Stimulated activated naive CD8-positive, alpha-beta T cell treated with anti-CD3 and anti-CD28 coated beads, Interleukin-15, Interleukin-2, amounts not matched to agents 100 U/mL and 50 U/mL, for 24 hours (primary cell): ENCODE measurements at regions not wholly inside any gene's neighbourhood (a gene's known extent, or its start where the extent isn't known, plus 50 kb on each side); places are given as distances from the start of the nearest gene placed in this dataset.

Experiments
- ATAC-seq: fragments of 150-1000 bp; cut with Tn5 transposase; one replicate; pipeline ENCODE4 v1.10.0; 2021
- DNase-seq: peaks from one replicate; pipeline ENCODE4 v3.0.0; 2021

DNA sequence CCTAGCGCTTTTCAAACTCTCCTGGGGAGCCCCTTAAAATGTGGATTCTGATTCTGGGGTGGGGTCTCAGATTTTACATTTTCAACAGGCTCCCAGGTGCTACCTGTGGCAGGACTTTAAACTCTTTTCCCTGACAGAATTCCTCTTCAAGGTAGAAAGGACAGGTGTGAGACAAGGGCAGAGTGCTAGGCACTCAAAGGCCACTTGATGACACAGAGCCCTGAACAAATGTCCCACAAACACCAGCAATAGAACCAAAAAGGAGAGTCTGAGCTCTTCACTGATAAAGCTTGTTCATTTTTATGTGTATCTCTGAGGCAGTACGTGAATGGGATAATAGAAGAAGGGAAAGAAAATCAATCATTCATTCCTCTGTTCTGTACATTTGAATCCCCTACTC is 77.7 kb upstream of the PELI1 start:
- no peak for ATAC-seq
- DNase-seq, result no peak

DNA sequence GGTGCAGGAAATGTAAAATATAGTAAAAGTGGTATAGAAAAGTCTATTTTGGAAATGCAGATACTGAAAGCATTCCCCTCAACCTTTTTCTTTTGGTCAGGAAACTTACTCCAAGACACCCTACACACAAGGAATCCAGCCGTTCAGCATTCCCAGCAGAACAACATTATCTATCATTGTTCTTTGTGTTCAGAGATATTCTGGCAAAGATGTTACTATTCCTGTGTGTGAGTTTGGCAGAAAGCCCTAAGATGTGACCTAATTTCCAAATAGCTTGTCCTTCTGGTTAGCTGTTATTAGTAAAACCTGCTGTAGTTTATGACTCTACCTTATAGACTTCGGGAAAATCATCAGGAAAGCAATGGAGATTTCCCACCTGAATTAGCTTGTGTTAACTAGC is 78.1 kb upstream of the PELI1 start:
- ATAC-seq (no peak), DNase-seq (no peak)

DNA sequence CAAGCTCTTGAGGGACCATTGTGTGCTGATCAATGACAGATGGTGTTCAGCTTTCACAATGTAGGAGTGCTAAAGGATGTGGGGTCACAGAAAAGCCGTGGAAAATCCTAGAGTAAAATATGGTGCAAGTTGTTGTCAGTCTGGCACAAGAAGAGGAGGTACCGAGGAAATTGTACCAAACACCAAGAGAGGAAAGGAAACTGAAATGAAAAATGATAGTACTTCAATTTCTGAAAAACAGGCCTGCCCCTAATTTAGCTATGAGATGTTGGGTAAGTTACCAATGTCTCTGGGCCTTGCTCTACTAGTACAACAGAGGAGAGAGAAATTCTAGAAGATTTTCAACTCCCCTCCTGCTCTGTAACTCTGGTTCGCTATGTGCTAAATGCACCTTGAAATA is 78.8 kb upstream of the PELI1 start:
- ATAC-seq (no peak), DNase-seq (no peak)

DNA sequence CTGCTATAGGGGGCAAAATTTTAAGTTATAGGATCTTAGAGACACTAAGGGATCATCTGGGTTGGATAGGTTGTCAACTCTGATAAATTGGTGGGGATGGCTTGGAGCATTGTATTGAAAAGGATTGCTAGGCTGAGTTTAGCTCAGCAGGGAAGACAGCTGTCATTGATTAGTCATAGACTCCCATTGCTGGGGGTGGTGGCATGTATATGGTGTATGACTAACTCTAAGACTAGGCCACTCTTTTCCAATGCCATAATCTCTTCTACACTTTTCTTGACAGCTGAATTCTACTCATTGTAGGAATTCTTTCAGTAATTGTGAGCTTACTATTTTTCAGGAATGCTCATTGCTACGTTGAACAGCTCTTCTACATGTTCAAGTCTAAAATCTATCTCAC is 81.3 kb upstream of the PELI1 start:
- DNase-seq, result no peak
- peak; percentile 91 for ATAC-seq

- ATAC-seq (no peak), DNase-seq (no peak)
Observed at GRCh38 chr2:64226611-64227010, 82.4 kb upstream of the PELI1 start.

- DNase-seq, result no peak
- no peak for ATAC-seq
Observed at GRCh38 chr2:64227603-64228125, 83.4 kb upstream of the PELI1 start.

- DNase-seq (peak; percentile 75), ATAC-seq (peak; percentile 76)
Observed at GRCh38 chr2:64228126-64228678, 84.0 kb upstream of the PELI1 start.

GRCh38 chr2:64228918-64229317 is 84.7 kb upstream of the PELI1 start:
- no peak for DNase-seq

DNA sequence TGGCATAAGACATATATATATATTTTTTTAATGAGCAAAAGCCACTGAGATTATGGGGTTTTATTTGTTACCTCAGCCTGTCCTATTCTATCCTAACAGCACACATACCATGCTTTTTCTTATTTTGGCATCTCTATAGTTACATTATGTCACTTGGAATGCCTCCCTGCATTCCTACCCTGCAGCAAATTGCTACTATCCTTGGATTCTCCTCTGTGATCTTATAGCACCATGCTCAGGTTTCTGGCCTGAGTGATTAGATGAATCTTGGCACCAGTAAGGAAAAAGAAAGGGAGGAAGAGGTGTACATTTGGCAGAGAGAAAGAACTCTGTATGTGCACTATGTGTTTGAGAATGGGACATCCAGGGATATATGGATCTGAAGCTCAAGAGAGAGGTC is 86.3 kb upstream of the PELI1 start:
- DNase-seq, result no peak
- no peak for ATAC-seq

More at GRCh38 chr2:64228918-64229317, 84.7 kb upstream of the PELI1 start:
- ATAC-seq, result no peak

- DNase-seq, result no peak
- no peak for ATAC-seq
Observed at GRCh38 chr2:64232266-64232665, 88.0 kb upstream of the PELI1 start.

- peak; percentile 52 for ATAC-seq
- no peak for DNase-seq
Observed at GRCh38 chr2:64233376-64233922, 89.2 kb upstream of the PELI1 start.

DNA sequence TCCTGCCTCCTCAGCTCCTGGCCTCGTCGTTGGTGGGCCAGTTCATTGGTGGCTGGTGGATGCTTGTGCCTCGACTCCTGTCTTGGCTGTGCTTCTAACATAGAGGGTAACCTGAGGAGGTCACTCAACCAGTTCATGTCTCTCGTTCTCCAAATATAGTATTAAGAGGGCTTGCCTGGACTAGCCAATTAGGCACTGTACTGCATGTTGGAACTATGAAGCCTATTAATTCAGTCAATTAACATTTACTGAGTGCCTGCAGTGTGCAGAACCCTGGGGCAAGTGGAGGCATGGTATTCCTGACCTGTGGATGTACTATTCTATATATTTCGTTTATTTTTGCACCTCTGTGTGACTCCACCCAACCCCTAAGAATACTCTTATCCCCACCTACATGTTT is 89.9 kb upstream of the PELI1 start:
- DNase-seq (no peak), ATAC-seq (no peak)

GRCh38 chr2:64234785-64235184 is 90.6 kb upstream of the PELI1 start:
- DNase-seq, result no peak
- no peak for ATAC-seq

- ATAC-seq (no peak), DNase-seq (no peak)
Observed at GRCh38 chr2:64237266-64237665, 93.0 kb upstream of the PELI1 start.

DNA sequence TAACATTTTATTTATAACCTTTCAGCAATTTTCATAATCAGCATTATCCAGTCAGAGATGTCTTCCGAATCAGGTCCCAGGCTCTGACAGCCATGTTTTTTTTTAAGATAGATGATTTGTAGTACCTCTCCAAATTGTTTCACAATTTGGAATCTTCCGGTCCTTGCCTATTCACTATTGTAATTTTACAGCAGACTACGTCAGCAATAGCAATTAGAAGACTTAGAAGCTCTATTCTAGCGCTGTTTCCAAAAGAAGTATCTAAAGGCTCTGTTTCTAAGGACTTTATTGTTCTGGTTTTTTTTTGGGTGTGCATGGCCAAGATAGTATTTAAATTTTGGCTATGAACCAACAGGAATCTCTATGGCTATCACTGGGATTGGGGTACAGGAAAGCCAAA is 94.6 kb upstream of the PELI1 start:
- DNase-seq, result no peak
- ATAC-seq, result no peak

GRCh38 chr2:64243081-64244036 is 99.1 kb upstream of the PELI1 start:
- DNase-seq, result no peak
- ATAC-seq, result peak; percentile 36

- no peak for DNase-seq
- ATAC-seq, result no peak
Observed at GRCh38 chr2:64244037-64244416, 99.8 kb upstream of the PELI1 start.

- DNase-seq (no peak), ATAC-seq (no peak)
Observed at GRCh38 chr2:64245631-64246030, 101.4 kb upstream of the PELI1 start.

DNA sequence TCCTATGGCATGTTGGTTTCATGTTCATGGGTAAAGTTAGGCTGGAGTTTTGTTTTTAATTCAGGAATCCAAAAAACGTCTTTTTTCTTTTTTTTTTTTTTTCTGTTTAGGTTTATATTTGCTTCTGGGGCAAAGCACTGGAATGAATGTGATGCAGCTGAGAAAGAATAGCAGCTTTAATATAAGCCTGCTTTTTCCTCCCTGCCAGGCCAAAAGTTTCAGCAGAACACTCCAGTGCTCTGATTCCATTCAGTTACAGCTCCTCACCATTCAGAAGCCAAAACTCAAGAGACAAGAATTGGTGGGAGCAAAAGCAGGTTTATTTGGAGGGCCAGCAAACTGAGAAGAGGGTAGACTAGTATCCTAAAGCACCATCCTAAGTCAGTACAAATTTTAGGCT is 102.7 kb upstream of the PELI1 start:
- no peak for ATAC-seq

GRCh38 chr2:64249426-64249825 is 105.2 kb upstream of the PELI1 start:
- DNase-seq (no peak), ATAC-seq (no peak)

More for the DNA sequence above, 102.7 kb upstream of the PELI1 start:
- DNase-seq, result no peak

DNA sequence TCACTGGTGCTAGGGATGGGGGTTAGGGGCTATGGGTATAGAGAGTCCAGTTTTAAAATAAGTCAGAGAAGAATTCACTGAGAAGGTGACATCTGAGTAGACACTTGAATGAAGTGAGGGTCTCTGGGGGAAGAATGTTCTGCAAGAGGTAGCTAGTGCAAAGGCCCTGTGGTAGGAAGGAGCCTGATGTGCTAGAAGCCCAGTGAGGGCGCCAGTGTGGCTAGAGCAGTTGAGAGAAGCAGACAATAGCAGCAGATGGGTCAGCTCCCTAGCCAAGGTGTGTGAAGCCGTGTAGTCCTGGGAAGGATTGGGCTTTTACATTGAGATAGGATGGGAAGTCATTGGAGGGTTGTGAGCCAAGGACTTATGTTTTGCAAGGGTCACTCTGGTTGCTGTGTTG is 105.8 kb upstream of the PELI1 start:
- DNase-seq (no peak), ATAC-seq (no peak)

DNA sequence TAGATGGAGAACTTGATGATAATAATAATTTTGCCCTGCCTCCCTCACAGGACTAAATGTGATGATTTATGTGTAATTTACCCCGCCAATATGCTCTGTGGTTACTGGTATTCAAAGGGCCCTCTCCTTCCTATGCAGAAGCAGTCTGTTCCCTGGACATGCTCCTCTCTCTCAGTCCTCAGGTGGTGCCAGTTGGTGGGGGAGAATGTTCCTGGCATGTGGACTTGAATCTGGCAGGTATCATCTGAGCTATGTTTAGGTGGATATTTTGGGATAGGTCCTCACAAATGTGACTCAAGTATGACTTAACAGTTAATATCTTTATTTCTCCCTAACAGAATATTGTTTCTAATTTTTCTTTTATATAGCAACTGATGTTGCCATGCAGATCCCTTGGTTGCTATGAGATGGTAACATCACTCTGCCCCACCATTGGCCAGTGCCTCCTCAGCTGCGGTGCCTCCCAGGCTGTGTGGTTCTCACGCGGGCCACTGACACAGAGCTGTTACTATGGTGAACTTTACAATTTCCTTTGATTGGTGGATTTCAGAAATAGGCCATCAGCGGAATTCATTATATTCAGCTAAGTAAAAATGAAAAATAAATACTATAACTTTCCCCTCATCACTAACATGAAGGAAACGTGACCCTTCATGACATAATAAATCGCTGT is 106.7 kb upstream of the PELI1 start:
- DNase-seq, result no peak

More for the DNA sequence above, 106.7 kb upstream of the PELI1 start:
- ATAC-seq, result peak; percentile 57
